Frontal cortex (tissue), 3 donors: ENCODE measurements at regions not wholly inside any gene's neighbourhood (a gene's known extent, or its start where the extent isn't known, plus 50 kb on each side); places are given as distances from the start of the nearest gene placed in this dataset.

Source experiments
- DNase-seq, 2 donors: peaks; one replicate each; pipeline ENCODE4 v3.0.0; 2012; ENCODE audit warnings: low spot score in 2 of 2
- FAIRE-seq: peaks from 2 replicates; lab custom pipeline; 2012; peaks lifted over from hg19 to GRCh38; lab: Jason Lieb, UNC
- donor health status: control.
- donor health status: control.
- donor health status: control.

- DNase-seq (no peak), FAIRE-seq (no peak)
Measured at GRCh38 chr18:54714851-54715250, 113.4 kb upstream of the RAB27B start.

GRCh38 chr18:54716586-54716985 lies 111.7 kb upstream of the RAB27B start:
- FAIRE-seq (no peak), DNase-seq (no peak)

GRCh38 chr18:54717673-54718407 lies 110.4 kb upstream of the RAB27B start:
- DNase-seq: peak in 1 of 2 donors; percentile 28
- no peak for FAIRE-seq

GRCh38 chr18:54718408-54718773 lies 109.9 kb upstream of the RAB27B start:
- FAIRE-seq (no peak), DNase-seq (no peak)

GRCh38 chr18:54720620-54721019 lies 107.7 kb upstream of the RAB27B start:
- FAIRE-seq (no peak), DNase-seq (no peak)

- DNase-seq (no peak), FAIRE-seq (no peak)
Measured at GRCh38 chr18:54726143-54726542, 102.1 kb upstream of the RAB27B start.

GRCh38 chr18:54734059-54734458 lies 94.2 kb upstream of the RAB27B start:
- DNase-seq (no peak), FAIRE-seq (no peak)

GRCh38 chr18:54736981-54737380 lies 91.3 kb upstream of the RAB27B start:
- FAIRE-seq: no peak
- DNase-seq: no peak

GRCh38 chr18:54737986-54738385 lies 90.3 kb upstream of the RAB27B start:
- FAIRE-seq (no peak), DNase-seq (no peak)

GRCh38 chr18:54739476-54739875 lies 88.8 kb upstream of the RAB27B start:
- FAIRE-seq (no peak), DNase-seq (no peak)

- no peak for FAIRE-seq
- DNase-seq: no peak
Measured at GRCh38 chr18:54740136-54740846, 88.0 kb upstream of the RAB27B start.

GRCh38 chr18:54742120-54742519 lies 86.2 kb upstream of the RAB27B start:
- FAIRE-seq: no peak
- no peak for DNase-seq

GRCh38 chr18:54742659-54743604 lies 85.3 kb upstream of the RAB27B start:
- FAIRE-seq (no peak), DNase-seq (no peak)

GRCh38 chr18:54743605-54743995 lies 84.7 kb upstream of the RAB27B start:
- FAIRE-seq: no peak
- no peak for DNase-seq

GRCh38 chr18:54749291-54749690 lies 79.0 kb upstream of the RAB27B start:
- FAIRE-seq (no peak), DNase-seq (no peak)

GRCh38 chr18:54750350-54750749 lies 77.9 kb upstream of the RAB27B start:
- no peak for FAIRE-seq
- no peak for DNase-seq

GRCh38 chr18:54752185-54752584 lies 76.1 kb upstream of the RAB27B start:
- DNase-seq: no peak

GRCh38 chr18:54755456-54755855 lies 72.8 kb upstream of the RAB27B start:
- DNase-seq: no peak
- FAIRE-seq: no peak

More at GRCh38 chr18:54752185-54752584, 76.1 kb upstream of the RAB27B start:
- no peak for FAIRE-seq

GRCh38 chr18:54762386-54762785 lies 65.9 kb upstream of the RAB27B start:
- FAIRE-seq (no peak), DNase-seq (no peak)

- FAIRE-seq (no peak), DNase-seq (no peak)
Measured at GRCh38 chr18:54764786-54765185, 63.5 kb upstream of the RAB27B start.
